ENCODE measurements at regions not wholly inside any gene's neighbourhood (a gene's known extent, or its start where the extent isn't known, plus 50 kb on each side); places are given as distances from the start of the nearest gene placed in this dataset.
"Not testable (repeated sequence)": the region's sequence is repeated elsewhere in the genome, so short reads cannot be mapped to it uniquely, and the experiment has no call there.

DNA sequence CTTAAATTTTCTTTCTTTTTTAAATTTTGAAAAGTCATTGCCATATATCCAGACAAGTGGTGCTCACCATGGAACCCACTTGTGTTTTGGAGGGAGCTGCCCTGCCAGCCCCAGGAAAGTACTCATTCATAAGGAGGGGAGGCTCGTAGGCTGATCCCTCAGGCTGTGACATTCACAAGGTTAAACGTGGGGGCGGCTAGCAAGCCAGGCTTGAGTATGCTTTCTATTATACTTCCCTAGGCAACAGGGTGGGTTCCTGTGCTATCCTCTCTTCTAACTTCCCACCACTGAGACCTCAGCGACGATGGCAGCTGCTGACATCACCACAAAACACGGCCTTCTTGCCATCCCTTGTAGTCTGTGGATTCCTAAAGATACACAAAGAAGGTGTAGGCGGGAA, 160.5 kb upstream of the C2CD4B start:
- no peak for DNase-seq

- no peak for DNase-seq
Measured at GRCh38 chr15:62326460-62327011, 161.5 kb upstream of the C2CD4B start.

DNA sequence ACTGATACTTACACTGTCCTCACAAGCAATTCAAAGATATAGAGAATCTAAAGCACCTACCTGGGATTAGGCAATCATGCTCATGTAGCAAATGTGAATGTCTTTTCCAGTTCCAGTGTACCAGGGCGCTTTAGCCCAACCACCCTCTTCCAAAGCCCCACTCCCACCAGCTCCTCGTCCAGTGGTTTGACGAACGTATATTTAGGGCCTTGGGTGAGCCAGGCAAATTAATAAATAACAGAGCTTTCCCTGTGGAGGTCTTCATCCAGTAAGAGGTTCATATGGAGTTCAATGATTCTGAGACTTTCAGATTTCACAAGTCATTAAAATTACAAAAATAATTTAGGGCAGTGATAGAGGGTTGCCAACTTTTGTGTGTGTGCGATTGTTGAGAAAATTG, 162.3 kb upstream of the C2CD4B start:
- DNase-seq = no peak

GRCh38 chr15:62332472-62332871, 167.4 kb upstream of the C2CD4B start:
- not testable (repeated sequence) for DNase-seq

DNA sequence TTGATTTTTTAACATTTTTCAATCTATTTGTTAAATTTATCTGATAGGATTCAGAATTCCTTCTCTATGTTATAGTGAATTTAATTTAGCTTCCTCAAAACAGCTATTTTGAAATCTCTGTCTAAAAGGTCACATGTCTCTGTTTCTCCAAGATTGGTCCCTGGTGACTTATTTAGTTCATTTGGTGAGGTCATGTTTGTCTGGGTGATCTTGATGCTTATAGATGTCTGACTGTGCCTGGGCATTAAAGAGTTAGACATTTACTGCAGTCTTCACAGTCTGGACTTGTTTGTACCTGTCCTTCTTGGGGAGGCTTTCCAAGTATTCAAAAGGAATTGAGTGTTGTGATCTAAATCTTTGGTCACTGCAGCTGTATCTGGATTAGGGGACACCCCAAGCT, 169.5 kb upstream of the C2CD4B start:
- no peak for DNase-seq

DNA sequence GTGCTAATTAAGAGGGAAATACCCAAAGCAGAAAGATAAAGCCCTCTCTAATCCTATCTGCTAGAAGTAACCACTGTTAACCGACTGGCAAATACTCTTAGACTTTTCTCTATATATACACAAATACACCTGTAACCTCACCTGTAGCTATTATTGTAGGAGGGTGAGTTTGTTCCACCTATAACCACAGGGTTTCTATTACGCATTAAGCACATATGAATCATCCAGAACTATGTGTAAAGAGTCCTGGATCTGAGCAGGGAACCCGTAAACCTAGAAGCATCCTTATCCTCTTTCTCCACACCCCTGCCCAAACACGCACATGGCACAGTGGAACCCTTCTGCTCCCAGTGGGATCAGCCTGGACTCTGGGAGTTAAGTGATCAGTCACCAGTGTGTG, 172.8 kb upstream of the C2CD4B start:
- DNase-seq = no peak

- no peak for DNase-seq
Measured at GRCh38 chr15:62338497-62338896, 173.4 kb upstream of the C2CD4B start.

- DNase-seq = no peak
Measured at GRCh38 chr15:62342959-62343358, 177.9 kb upstream of the C2CD4B start.

DNA sequence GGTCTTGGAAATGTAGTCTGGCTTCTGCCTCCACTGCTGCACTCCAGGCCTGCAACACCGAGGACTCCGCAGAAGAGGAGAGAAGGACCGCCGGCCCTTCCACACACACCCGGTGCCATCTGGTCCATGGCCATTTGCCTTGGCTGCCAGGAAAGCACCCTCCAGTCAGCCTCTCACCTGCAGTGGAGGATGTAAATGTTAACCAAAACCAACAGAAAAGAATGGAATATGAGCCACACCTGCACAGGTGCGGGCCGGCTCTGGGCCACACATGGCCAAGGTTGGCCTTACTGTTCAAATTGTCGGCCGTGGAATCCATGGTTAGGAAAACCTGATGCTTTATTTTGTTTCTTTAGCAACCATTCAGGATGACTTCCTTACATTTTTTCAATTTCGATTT, 178.3 kb upstream of the C2CD4B start:
- DNase-seq = no peak

- DNase-seq = peak; percentile 31 to 32
Measured at GRCh38 chr15:62344806-62345539, 179.9 kb upstream of the C2CD4B start.

DNA sequence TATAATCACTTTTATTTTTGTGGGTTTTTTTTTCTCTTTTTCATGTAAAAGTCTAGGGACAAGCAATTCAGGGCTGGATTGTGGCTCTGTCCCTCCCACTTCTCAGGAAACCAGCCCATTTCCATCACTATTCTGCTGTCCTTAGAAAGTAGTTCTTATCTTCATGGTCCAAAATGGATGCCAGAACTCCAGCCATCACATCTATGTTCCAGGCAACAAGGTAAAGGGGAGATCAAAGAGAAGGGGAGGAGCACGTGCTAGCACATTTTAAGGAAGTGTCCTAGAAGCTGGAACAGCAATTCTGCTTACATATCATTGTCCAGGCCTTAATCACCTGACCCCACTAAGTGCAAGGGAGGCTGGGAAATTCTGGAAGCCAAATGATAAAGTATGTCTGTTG, 181.1 kb upstream of the C2CD4B start:
- DNase-seq = no peak

DNA sequence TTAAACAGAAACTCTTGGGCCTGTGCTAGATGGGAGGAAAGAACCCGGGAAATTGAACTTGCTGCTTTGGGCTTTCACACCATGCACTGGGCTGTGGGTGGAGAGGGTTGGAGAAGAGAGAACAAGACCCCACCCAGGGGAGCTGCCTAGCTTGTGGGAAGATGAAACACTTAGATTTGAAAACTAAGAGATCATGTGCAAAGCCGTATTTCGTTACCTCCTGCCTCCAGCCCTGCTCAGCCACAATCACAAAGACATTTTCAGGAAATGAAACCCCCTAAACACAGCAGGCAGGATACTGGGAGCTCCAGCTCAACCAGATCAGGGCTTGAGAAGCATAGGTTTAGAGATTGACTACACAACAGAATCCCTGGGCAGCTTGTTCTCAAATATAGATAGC, 183.0 kb upstream of the C2CD4B start:
- no peak for DNase-seq

- no peak for DNase-seq
Measured at GRCh38 chr15:62348623-62349022, 183.5 kb upstream of the C2CD4B start.

GRCh38 chr15:62352817-62353216, 187.7 kb upstream of the C2CD4B start:
- DNase-seq = no peak

DNA sequence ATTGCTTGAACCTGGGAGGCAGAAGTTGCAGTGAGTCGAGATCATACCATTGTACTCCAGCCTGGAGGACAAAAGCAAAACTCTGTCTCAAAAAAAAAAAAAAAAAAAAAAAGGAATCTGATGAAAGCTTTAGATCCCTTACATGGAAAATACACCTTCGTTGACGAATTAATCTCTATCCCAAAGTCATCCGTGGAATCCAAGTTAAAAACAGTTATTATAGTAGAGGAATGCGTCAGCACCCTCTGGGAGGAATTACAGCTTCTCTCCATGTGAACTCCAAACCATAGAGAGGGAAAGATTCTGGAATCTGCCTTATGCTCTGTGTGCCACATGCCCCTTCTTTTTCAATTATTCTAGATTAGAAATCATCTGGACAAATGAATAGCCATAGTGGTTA, 192.3 kb upstream of the C2CD4B start:
- DNase-seq = no peak

GRCh38 chr15:62359416-62359815, 194.3 kb upstream of the C2CD4B start:
- no peak for DNase-seq

- DNase-seq = no peak
Measured at GRCh38 chr15:62360332-62361097, 195.4 kb upstream of the C2CD4B start.

DNA sequence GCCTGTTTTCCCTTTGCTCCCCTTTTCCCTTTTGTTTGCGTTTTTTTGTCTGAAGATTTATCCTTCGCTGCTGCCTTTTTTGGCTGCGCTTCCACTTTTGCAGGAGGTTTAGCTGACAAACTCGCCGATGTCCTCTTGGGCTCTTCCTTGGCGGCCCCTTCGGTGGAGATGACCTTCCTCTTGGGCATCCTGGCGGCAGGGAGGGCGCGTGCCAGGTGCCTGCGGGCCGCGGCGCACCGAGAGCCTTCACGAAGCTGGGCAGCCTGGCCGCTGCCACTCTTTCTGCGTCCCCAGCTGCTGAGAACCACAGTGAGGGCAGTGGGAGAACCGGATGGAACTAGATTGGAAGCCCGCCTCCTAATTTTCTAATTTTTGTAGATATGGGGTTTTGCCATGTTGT, 197.1 kb upstream of the C2CD4B start:
- DNase-seq = no peak

GRCh38 chr15:62362608-62363007, 197.5 kb upstream of the C2CD4B start:
- no peak for DNase-seq

DNA sequence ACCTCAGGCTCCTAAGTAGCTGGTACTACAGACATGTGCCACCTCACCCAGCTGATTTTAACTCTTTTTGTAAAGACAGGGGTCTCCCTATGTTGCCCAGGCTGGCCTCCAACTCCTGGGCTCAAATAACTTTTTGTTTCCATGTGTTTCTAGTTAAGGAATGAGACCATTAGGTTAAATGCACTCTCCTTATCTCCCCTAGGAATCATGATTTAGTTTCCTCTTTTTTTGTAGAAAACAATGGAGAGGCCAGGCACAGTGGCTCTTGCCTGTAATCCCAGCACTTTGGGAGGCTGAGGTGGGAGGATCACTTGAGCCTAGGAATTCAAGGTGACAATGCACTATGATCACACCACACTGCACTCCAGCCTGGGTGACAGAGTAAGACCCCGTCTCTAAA, 198.8 kb upstream of the C2CD4B start:
- no peak for DNase-seq

- DNase-seq = no peak
Measured at GRCh38 chr15:62365795-62366442, 200.8 kb upstream of the C2CD4B start.

DNA sequence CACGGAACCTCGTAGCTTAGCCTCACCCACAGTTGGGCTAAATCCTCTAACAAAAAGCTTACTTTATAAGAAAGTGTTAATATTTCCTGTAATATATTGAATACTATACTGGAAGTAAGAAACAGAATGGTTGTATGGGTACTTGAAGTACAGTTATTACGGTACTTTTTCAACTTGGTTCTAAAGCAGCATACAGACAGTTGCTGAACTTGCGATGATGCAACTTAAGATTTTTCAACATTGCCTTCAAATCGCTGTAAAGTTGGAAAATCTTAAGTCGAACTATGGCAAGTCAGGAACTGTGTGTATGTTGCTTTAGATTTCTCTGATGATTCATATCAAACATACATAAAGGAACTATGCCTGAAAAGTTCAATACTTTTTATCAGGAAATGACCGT, 204.4 kb upstream of the C2CD4B start:
- no peak for DNase-seq

- DNase-seq = not testable (repeated sequence)
Measured at GRCh38 chr15:62371683-62372082, 206.6 kb upstream of the C2CD4B start.
